GM12892 (cell line): ENCODE measurements at regions not wholly inside any gene's neighbourhood (a gene's known extent, or its start where the extent isn't known, plus 50 kb on each side); places are given as distances from the start of the nearest gene placed in this dataset.

ENCODE experiments used
- DNase-seq: peaks from one replicate; pipeline ENCODE4 v3.0.0; 2011; ENCODE audit not compliant: insufficient read length
- FAIRE-seq: peaks from 2 replicates; lab custom pipeline; 2011; peaks lifted over from hg19 to GRCh38; lab: Jason Lieb, UNC
- POLR2A ChIP-seq: IDR thresholded peaks from 2 replicates; pipeline ENCODE4 v1.6.1; 2011; ENCODE audit warnings: low read depth, low read length, control low read depth
- POLR2AphosphoS5 ChIP-seq: IDR thresholded peaks from 2 replicates; pipeline ENCODE4 v1.6.1; 2011; ENCODE audit warnings: low read depth, low read length, control low read depth
- TAF1 ChIP-seq: IDR thresholded peaks from 2 replicates; pipeline ENCODE4 v1.6.1; 2011; ENCODE audit warnings: low read depth, mild to moderate bottlenecking, control low read depth, low read length, borderline replicate concordance

GRCh38 chr17:73710095-73710592 lies 65.9 kb upstream of the SDK2 start:
- FAIRE-seq (peak; percentile 86), DNase-seq (peak; percentile 52)
- TF ChIP-seq POLR2A (no peak), TAF1 (no peak), POLR2AphosphoS5 (no peak)

GRCh38 chr17:73711184-73711583 lies 66.9 kb upstream of the SDK2 start:
- no peak for TF ChIP-seq POLR2A
- TF ChIP-seq POLR2AphosphoS5 = no peak
- no peak for TF ChIP-seq TAF1
- FAIRE-seq (no peak), DNase-seq (no peak)

GRCh38 chr17:73711916-73712315 lies 67.7 kb upstream of the SDK2 start:
- DNase-seq (no peak), FAIRE-seq (no peak)
- TF ChIP-seq TAF1 (no peak), POLR2A (no peak), POLR2AphosphoS5 (no peak)

- TF ChIP-seq TAF1 (no peak), POLR2A (no peak), POLR2AphosphoS5 (no peak)
- DNase-seq = no peak
- FAIRE-seq = no peak
Observed at GRCh38 chr17:73713136-73713535, 68.9 kb upstream of the SDK2 start.

- DNase-seq (no peak), FAIRE-seq (no peak)
- TF ChIP-seq TAF1 = no peak
Observed at GRCh38 chr17:73715769-73716168, 71.5 kb upstream of the SDK2 start.

- TF ChIP-seq POLR2AphosphoS5 (no peak), POLR2A (no peak), TAF1 (no peak)
- DNase-seq = no peak
- no peak for FAIRE-seq
Observed at GRCh38 chr17:73717690-73718089, 73.4 kb upstream of the SDK2 start.

- TF ChIP-seq POLR2AphosphoS5 (no peak), POLR2A (no peak), TAF1 (no peak)
- no peak for FAIRE-seq
- no peak for DNase-seq
Observed at GRCh38 chr17:73718362-73718761, 74.1 kb upstream of the SDK2 start.

GRCh38 chr17:73718912-73719311 lies 74.7 kb upstream of the SDK2 start:
- FAIRE-seq = no peak
- TF ChIP-seq POLR2A = no peak
- TF ChIP-seq TAF1 = no peak
- no peak for TF ChIP-seq POLR2AphosphoS5
- no peak for DNase-seq

- no peak for FAIRE-seq
- no peak for DNase-seq
- TF ChIP-seq POLR2AphosphoS5 (no peak), TAF1 (no peak), POLR2A (no peak)
Observed at GRCh38 chr17:73719588-73720071, 75.4 kb upstream of the SDK2 start.

- TF ChIP-seq POLR2AphosphoS5 = no peak
- no peak for TF ChIP-seq TAF1
- TF ChIP-seq POLR2A = no peak
- DNase-seq (no peak), FAIRE-seq (no peak)
Observed at GRCh38 chr17:73720187-73720834, 76.1 kb upstream of the SDK2 start.

- DNase-seq (no peak), FAIRE-seq (no peak)
- TF ChIP-seq TAF1 = no peak
- TF ChIP-seq POLR2A = no peak
- no peak for TF ChIP-seq POLR2AphosphoS5
Observed at GRCh38 chr17:73722165-73722564, 77.9 kb upstream of the SDK2 start.

- FAIRE-seq (no peak), DNase-seq (no peak)
- TF ChIP-seq POLR2AphosphoS5 (no peak), POLR2A (no peak), TAF1 (no peak)
Observed at GRCh38 chr17:73723317-73723716, 79.1 kb upstream of the SDK2 start.

GRCh38 chr17:73724341-73724740 lies 80.1 kb upstream of the SDK2 start:
- no peak for FAIRE-seq
- TF ChIP-seq POLR2A (no peak), POLR2AphosphoS5 (no peak), TAF1 (no peak)
- no peak for DNase-seq

GRCh38 chr17:73724990-73725389 lies 80.7 kb upstream of the SDK2 start:
- DNase-seq = no peak
- TF ChIP-seq POLR2A (no peak), POLR2AphosphoS5 (no peak), TAF1 (no peak)
- no peak for FAIRE-seq
